ENCODE measurements at regions not wholly inside any gene's neighbourhood (a gene's known extent, or its start where the extent isn't known, plus 50 kb on each side); places are given as distances from the start of the nearest gene placed in this dataset.

DNA sequence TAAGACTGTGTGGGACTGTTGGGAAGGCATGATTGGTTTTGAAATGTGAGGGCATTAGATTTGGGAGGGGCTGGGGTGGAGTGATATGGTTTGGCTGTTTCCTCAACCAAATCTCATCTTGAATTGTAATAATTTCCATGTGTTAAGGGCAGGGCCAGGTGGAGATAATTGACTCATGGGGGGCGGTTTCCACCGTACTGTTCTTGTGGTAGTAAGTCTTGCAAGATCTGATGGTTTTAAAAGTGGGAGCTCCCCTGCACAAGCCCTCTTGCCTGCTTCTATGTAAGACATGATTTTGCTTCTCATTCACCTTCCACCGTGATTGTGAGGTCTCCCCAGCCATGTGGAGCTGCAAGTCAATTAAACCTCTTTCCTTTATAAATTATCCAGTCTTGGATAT, 76.6 kb upstream of the PPFIA2 start:
- DNase-seq (ENCODE audit: extremely low read depth, low read depth, low spot score): no peak

DNA sequence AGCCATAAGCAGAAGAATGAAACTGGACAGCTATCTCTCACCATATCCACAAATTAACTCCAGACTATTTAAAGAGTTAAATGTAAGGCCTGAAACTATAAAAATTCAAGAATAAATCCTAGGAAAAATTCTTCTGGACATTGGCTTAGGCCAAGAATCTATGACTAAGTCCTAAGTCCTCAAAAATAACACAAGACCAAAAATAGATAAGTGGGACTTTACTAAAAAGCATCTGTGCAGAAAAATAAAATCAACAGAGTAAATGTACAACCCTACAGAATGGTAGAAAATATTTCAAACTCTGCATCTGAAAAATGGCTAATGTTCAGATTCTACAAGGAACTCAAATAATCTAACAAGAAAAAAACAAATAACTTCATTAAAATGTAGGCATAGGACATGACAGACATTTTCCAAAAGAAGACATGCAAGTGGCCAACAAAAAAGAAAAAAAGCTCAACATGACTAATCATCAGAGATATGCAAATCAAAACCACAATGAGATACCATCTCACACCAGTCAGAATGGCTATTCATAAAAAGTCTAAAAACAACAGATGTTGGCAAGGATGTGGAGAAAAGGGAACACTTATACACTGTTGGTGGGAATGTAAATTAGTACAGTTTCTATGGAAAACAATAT, 61.0 kb upstream of the PPFIA2 start:
- DNase-seq (ENCODE audit: extremely low read depth, low read depth, low spot score): no peak

DNA sequence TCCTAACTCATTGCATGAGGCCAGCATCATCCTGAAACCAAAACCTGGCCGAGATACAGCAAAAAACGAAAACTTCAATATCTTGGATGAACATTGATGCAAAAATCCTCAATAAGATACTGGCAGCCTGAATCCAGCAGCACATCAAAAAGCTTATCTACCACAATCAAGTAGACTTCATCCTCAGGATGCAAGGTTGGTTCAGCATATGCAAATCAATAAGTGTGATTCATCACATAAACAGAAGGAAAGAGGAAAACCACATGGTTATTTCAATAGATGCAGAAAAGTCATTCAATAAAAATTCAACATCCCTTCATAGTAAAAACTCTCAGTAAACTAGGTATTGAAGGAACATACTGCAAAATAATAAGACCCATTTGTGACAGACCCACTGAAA, 56.5 kb upstream of the PPFIA2 start:
- DNase-seq (ENCODE audit: extremely low read depth, low read depth, low spot score): no peak

DNA sequence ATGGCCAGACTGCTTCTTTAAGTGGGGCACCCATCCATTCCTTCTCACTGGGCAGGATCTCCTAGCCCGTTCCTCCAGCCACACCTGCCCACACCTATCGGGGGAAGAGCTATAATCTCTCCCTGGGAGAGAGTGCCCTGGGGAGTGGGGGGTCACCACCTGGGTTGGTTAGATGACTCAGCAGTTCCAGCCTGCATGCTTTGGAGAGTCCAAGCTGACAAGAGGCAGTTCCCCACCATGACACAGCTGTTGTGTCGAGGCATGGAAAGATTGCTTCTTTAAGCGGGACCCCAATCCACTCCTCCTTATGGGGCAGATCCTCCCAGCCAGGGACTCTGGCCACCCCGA, 52.6 kb upstream of the PPFIA2 start:
- no peak for DNase-seq (ENCODE audit: extremely low read depth, low read depth, low spot score)

DNA sequence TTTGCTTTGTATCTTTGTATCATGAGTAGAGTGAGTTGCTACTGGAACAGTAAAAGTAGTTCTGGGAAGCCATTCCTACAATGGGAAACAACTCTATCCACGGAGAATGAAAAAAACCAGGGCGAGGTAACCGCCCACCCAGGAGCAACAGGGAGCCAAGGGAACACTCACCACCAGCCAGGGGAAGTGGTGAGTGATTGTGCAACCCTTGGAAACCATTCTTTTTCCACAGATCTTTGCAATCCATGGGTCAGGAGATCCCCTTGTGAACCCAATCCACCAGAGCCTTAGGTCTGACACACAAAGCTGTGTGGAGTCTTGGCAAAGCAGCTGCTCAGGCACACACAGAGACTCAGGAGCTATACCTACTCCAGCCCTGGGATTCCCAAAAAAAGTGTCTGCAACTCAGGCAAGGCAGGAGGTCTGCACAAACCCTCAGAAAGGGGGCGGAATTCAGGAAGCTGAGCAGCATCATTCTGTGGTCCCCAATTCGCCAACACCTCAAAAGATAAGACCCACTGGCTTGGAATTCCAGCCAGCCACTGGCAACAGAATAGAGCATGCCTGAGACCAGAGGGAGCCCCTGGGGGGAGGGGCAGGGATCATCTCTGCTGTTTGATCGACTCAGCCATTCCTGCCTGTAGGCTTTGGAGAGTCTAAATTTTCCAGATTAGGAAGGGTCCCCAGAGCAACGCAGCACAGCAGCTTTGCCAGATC, 52.1 kb upstream of the PPFIA2 start:
- no peak for DNase-seq (ENCODE audit: extremely low read depth, low read depth, low spot score)

DNA sequence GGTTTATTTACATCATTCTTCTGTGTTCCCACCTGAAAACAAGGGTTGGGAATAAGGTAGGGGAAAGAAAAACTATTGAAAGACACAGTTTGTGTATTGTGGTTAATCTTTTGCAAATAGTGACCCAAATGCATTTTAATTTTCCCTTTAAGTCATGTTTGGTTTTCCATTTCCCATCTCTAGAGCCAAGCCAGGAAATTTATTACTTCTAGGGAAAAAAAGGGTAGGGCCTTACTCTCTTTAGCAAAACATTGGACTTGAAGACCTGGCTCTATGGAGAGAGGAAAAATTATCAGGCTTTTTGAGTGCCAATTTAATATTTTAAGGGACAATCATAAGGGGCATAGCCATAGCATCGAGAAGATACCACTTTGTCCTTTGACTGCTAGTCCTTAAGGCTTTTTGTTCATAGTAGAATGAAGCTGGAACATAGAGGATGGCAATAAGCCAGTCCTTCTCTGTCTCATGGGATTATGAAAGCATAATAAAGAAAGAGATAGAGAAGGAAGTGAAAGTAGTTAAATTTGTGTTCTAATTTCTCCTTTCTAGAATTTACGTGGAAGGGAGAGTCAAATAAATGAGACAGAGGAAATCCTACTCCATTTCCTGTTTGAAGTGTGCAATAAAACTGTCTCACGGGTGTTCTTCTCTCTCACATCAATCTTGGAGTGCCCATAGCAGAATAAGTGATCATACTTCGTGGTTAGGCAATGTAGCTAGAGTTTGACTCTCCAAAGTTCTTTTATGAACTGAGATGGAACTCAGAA, 50.9 kb upstream of the PPFIA2 start:
- DNase-seq (ENCODE audit: extremely low read depth, low read depth, low spot score): no peak

DNA sequence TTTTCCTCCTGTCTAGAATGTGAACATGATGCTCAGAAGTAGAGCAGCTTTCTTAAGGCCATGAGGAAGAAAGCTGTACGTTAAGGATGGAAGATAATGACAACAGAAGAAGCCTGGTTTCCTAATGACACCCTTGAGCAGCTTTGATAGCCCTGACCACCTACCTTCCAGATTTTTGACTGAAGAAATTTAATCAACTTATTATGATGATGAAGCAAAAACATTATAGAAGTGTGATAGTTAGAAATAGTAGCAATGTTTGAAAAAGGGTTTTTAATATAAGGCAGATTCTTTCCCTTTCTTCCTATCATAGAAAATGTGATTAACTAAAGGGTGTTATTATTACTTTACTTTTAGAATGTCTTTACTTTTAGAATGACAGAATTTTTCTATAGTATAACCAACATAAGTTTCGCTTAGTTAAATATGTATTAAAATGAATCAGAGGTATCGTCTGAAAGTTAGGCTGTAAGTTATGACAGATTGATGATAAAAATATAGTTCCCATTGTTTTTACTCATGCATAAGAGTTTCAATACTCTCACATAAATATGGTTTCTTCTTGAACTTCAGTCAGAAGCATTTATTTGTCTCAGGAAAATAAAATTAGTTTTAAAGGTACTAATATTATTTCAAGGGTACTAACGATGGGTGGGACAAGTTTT, 50.1 kb upstream of the PPFIA2 start:
- no peak for DNase-seq (ENCODE audit: extremely low read depth, low read depth, low spot score)
